Renal pelvis (tissue), 1 donor: ENCODE measurements at regions not wholly inside any gene's neighbourhood (a gene's known extent, or its start where the extent isn't known, plus 50 kb on each side); places are given as distances from the start of the nearest gene placed in this dataset.
"Not testable (repeated sequence)": the region's sequence is repeated elsewhere in the genome, so short reads cannot be mapped to it uniquely, and the experiment has no call there.

Experiments used
- DNase-seq: peaks from one replicate; pipeline ENCODE4 v3.0.0-alpha.2; 2013

DNA sequence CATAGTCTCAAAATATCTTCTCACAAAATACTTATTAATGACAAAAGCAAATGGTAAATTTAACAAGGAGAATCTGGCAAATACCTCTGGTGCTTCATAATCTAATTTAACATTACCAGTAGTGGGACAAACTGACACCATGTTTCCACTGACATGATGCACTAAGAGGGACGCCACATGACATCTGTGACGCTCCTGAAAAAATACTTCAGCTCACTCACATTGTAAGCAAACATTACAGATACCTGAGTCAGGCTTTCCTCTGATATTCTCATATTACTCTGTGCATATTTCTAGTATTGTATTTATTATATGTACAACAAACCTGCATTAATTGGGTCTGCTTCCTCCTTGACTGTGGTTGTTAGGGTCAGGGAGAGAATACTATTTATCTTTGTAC lies 56.7 kb upstream of the OSMR start:
- DNase-seq = no peak

DNA sequence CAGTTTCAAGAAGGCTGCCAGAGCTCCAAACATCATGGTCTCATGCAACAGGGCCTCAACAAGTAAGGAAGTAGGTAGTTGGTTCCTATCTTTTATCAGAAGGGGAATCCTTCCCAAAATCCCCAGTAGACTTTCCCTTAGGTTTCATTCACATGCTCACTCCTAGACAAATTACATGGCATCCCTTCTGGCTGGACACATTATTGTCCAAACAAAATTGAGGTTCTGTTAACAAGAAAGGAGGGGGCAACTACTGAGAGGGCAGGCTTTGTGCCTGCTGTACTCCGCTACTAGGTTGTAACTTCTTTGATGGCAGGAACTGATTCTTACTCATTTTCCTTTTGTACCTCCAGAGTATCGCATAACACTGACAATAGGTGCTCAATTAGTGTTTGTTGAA lies 56.0 kb upstream of the OSMR start:
- DNase-seq = no peak

DNA sequence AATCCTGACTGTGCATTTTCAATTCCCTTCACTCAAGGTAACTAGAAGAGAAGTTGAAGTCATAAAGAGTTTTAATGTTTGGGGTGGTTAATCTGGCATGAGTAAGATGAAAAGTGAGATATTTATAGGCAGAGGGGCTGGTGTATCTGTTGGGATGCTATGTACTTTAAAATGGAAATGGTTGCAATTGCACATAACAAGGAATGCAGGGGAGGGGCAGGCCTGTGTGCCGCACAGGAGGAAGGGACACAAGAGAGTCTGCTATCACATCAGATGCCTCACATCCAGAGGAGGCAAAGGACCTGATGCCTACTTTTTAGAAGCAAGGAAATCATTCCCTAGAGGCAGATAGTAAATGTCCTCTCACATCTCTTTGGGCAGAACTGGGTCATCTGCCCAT lies 55.5 kb upstream of the OSMR start:
- no peak for DNase-seq

DNA sequence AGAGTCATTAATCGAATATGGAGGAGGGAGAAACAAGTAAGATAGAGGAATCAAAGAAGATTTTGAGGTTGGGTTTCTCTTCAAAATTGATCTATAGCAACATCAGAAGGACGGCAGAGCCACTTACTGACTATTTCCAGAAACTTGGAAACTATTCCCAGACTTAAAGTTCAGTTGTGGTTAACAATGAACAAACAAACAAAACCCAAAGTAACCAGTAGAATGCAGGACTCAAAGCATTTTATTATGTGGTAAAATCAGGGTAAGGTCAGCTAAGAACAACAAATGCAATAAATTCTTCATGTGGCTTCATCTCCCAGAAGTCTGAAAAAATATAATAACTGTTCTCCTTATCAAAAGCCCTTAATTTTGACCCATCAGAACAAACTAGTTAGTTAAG lies 54.9 kb upstream of the OSMR start:
- DNase-seq = no peak

DNA sequence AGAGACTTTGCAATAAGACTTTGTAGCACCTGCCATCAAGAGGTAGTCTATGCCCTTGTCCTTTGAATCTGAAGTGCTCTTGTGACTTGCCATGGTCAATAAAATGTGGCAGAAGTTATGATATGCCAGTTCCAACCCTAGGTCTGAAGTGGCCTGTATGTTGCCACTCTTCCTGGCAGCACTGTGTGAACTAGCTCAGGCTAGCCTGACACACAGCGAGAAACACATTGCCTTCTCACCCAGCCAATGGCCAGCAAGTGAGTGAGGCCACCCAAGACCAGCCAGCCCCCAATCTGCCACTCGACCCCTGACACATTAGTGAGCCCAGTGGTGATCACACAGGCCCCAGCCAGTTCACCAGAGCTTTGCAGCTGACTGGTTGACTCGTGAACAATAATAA lies 52.7 kb upstream of the OSMR start:
- no peak for DNase-seq

DNA sequence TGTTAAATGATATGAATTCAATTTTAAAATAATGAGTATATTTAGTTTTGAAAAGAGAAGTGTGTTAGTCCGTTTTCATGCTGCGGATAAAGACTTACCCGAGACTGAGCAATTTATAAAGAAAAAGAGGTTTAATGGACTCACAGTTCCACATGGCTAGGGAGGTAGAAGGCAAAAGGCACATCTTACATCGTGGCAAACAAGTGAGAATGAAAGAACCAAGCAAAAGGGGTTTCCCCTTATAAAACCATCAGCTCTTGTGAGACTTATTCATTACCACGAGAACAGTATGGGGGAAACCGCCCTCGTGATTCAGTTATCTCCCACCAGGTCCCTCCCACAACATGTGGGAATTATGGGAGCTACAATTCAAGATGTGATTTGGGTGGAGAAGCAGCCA lies 51.8 kb upstream of the OSMR start:
- DNase-seq = not testable (repeated sequence)

DNA sequence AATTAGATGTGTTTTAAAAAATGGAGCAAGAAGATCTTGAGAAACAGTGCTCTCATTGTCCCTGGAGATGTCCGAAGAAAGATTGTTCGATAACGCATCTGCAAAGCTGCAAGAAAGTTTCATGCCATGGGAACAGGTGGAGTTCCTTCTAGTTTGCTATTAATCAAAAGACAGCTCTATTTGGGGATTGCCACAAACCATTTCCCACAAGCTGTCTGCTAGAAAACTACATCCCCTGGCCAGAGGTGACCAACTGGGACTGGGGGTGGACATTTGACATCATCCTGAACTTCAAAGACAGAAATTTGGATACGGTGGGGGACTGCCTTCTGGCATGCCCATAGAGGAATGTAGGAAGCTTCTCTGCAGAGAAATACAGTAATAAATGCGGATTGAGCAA lies 50.8 kb upstream of the OSMR start:
- DNase-seq = no peak

DNA sequence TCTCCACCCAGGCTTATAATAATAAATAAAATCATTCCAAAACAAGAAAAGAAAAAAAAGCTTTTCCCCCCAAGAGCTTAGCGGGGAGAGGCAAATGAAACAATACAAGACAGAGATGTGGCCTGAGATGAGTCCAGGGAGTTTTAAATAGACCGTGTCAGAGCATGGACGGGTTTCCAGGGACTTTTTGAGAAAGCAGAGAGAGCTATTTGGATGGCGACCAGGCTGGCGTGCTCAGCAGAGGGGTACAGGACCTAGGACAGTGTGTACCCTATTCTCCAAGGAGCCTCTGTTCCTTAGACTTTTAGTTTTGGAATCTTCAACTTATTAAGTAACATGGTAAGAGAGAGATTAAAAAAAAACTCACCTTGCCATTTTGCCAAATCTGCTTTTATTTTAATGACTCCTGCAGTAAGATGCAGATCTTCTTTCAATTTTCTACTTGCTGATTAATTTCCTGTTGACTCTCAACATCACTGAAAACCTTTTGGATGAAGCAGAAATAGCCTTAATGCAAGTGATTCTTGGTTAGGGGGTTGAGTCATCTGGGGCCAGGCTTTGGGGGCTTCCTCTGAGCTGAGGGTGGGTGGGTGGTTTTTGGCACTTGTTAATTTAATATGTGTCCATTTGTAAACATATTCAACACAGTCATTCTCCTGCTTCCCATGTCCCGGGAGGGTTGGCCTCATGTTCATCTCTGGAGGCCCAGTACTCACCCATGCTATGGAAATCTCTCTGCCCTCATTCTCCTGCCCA lies 49.6 kb upstream of the OSMR start:
- DNase-seq = no peak
